Cardiac muscle cell (in vitro differentiated cells and primary cell): ENCODE measurements at regions not wholly inside any gene's neighbourhood (a gene's known extent, or its start where the extent isn't known, plus 50 kb on each side); places are given as distances from the start of the nearest gene placed in this dataset.

Source experiments
- DNase-seq, 2 donors: peaks; one replicate each; pipeline versions ENCODE4 v3.0.0 to v3.0.0-alpha.2; 2010 to 2017; ENCODE audit warnings: low read depth in 1 of 2, low spot score in 1 of 2
- H3K27ac ChIP-seq: fragments of 200-600 bp; sonication (generic); 2 replicates; pipeline ENCODE4 v1.5.1; 2016
- H3K27me3 ChIP-seq: fragments of 200-600 bp; sonication (generic); 2 replicates; pipeline ENCODE4 v1.6.0; 2016; ENCODE audit warnings: control low read depth
- H3K36me3 ChIP-seq: fragments of 200-600 bp; sonication (generic); 2 replicates; pipeline ENCODE4 v1.5.1; 2016; ENCODE audit warnings: control low read depth
- H3K4me1 ChIP-seq: fragments of 200-600 bp; sonication (generic); 2 replicates; pipeline ENCODE4 v1.8.1; 2017; ENCODE audit warnings: low read depth, mild to moderate bottlenecking, mixed run types
- H3K4me3 ChIP-seq: fragments of 200-600 bp; sonication (generic); 2 replicates; pipeline ENCODE4 v1.5.1; 2016; ENCODE audit warnings: mild to moderate bottlenecking
- H3K9me3 ChIP-seq: fragments of 200-600 bp; sonication (generic); 2 replicates; pipeline ENCODE4 v1.5.1; 2017; ENCODE audit warnings: low read depth, mild to moderate bottlenecking, control low read depth
- CTCF ChIP-seq: IDR thresholded peaks from 2 replicates; pipeline ENCODE4 v1.5.1; 2012; ENCODE audit warnings: low read depth, mild to moderate bottlenecking, low read length

GRCh38 chr1:50265790-50266314 is 157.1 kb downstream of the ELAVL4 start:
- DNase-seq = peak in 1 of 2 donors; percentile 55
- Histone ChIP-seq H3K27me3 (no peaks in the 10 kb centered on the region), H3K9me3 (no peaks in the 10 kb centered on the region), H3K4me1 (no peaks in the 10 kb centered on the region), H3K27ac (no peak overlapping the region), H3K4me3 (no peak overlapping the region), H3K36me3 (no peaks in the 10 kb centered on the region)
- no peak for TF ChIP-seq CTCF

GRCh38 chr1:50264590-50264989 is 155.9 kb downstream of the ELAVL4 start:
- DNase-seq = no peak
- Histone ChIP-seq H3K27me3 (no peaks in the 10 kb centered on the region), H3K36me3 (no peaks in the 10 kb centered on the region), H3K27ac (no peak overlapping the region), H3K4me3 (no peak overlapping the region), H3K9me3 (no peaks in the 10 kb centered on the region), H3K4me1 (no peaks in the 10 kb centered on the region)
- TF ChIP-seq CTCF = no peak

- no peaks in the 10 kb centered on the region for H3K9me3 ChIP-seq
- TF ChIP-seq CTCF = no peak
- no peaks in the 10 kb centered on the region for H3K4me1 ChIP-seq
- no peak overlapping the region for H3K4me3 ChIP-seq
- no peaks in the 10 kb centered on the region for H3K27me3 ChIP-seq
- no peak for DNase-seq
- no peak overlapping the region for H3K27ac ChIP-seq
- no peaks in the 10 kb centered on the region for H3K36me3 ChIP-seq
Measured at GRCh38 chr1:50262436-50262835, 153.7 kb downstream of the ELAVL4 start.

- H3K36me3 ChIP-seq = no peaks in the 10 kb centered on the region
- H3K9me3 ChIP-seq = no peaks in the 10 kb centered on the region
- no peak overlapping the region for H3K27ac ChIP-seq
- H3K4me1 ChIP-seq = no peaks in the 10 kb centered on the region
- no peak overlapping the region for H3K4me3 ChIP-seq
- no peak for TF ChIP-seq CTCF
- H3K27me3 ChIP-seq = no peaks in the 10 kb centered on the region
- DNase-seq = no peak
Measured at GRCh38 chr1:50261951-50262350, 153.2 kb downstream of the ELAVL4 start.

GRCh38 chr1:50257940-50258685 is 149.4 kb downstream of the ELAVL4 start:
- no peak overlapping the region for H3K27ac ChIP-seq
- DNase-seq = no peak
- no peaks in the 10 kb centered on the region for H3K36me3 ChIP-seq
- no peak for TF ChIP-seq CTCF
- H3K4me3 ChIP-seq = no peak overlapping the region
- no peaks in the 10 kb centered on the region for H3K9me3 ChIP-seq
- H3K4me1 ChIP-seq = no peaks in the 10 kb centered on the region
- H3K27me3 ChIP-seq = no peaks in the 10 kb centered on the region
